DMS153 treated with DMSO at 0.1 percent for 48 hours (cell line): ENCODE measurements at regions not wholly inside any gene's neighbourhood (a gene's known extent, or its start where the extent isn't known, plus 50 kb on each side); places are given as distances from the start of the nearest gene placed in this dataset.

ENCODE experiments used
- DNase-seq: peaks from one replicate; lab custom pipeline; 2025; ENCODE audit not compliant: unreplicated experiment; lab: John Stamatoyannopoulos, UW

DNA sequence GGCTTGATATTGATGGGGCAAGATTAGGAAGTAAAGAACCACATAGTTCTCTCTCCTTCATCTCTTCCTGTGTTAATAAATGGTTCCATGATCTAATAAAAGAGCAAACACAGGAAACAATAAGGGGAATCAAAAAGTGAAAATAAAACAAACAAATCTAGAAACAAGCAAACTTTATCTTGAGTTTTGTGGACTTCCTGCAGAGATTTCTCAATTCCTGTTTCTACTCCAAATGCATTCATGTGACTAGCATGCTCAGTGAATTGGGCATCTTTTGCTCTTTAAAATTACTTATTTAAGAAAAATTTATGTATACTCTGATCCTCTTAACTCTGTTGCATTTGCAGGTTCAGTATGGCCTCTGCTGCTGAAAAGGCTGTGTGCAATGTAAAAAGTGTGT lies 682.0 kb downstream of the KCTD8 start:
- DNase-seq: no peak

GRCh38 chr4:43776371-43776770 lies 672.2 kb downstream of the KCTD8 start:
- DNase-seq: no peak

GRCh38 chr4:43778187-43778915 lies 670.3 kb downstream of the KCTD8 start:
- DNase-seq: no peak

DNA sequence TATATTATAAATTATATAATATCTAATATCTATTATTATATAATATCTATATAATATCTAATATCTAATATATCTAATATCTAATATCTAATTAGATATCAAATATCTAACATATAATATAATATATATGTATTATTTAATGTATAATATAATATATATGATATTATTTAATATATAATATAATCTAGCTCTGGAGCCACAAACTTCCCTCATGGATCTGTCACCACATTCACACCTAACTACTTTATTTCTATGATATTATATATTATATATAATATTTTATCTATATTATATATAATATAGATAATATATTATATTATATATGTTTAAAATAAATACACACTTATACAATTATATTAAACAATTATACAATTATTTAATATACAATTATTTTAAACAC lies 667.5 kb downstream of the KCTD8 start:
- no peak for DNase-seq

- DNase-seq: no peak
Observed at GRCh38 chr4:43782391-43782790, 666.2 kb downstream of the KCTD8 start.

DNA sequence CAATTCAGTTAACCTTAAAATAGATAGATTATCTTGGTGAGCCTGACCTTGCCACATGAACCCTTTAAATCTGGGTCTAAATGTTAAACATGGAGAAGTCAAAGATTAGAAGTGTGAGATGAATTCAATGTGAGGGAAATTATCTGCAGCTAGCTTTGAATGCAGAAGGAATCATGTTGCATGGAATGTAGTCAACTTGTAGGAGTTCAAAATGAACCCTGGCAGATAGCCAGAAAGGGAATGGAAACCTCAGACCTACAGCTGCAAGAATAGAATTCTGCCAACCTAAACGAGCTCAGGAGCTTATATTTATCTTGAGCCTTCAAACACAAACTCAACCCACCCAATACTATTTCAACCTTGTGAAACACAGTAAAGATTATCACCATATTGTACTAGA lies 632.5 kb downstream of the KCTD8 start:
- no peak for DNase-seq

GRCh38 chr4:43822621-43823020 lies 626.0 kb downstream of the KCTD8 start:
- no peak for DNase-seq

DNA sequence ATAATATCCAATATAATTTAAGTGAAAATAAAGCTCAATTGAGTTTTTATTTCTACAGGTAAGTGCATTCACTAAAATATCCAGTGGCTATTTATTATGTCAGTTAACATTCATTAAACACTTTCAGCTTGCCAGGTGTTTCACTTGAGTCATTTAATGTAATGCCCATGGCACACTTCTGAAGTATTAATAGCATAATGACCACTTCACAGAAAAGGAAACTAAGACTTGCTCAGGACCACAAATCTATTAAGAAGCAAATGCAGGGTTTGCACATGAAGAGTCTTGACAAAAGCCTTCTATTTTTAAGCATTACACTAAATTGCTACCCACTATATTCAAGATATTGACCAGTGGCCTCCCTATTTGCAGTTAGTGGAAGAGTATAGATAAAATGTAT lies 612.7 kb downstream of the KCTD8 start:
- no peak for DNase-seq

DNA sequence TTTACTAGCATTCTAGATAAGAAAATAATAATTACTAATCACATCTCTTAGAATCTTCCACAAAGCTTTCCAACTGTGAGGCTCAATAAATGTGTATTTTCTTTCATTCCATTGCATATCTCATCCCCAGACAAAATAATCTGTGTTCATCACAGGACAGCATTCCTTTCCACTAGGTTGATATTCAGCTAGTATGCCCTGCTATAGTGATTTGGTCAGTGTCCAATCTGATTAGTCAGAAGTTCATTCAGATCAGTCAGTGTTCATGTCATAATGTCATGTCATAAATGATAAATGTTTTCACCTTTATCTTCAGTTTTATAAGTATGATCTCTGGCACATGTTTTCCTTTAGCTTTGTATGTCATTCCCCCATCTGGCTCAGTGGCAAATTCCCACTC lies 611.4 kb downstream of the KCTD8 start:
- DNase-seq: no peak

GRCh38 chr4:43837604-43838003 lies 611.0 kb downstream of the KCTD8 start:
- DNase-seq: no peak

DNA sequence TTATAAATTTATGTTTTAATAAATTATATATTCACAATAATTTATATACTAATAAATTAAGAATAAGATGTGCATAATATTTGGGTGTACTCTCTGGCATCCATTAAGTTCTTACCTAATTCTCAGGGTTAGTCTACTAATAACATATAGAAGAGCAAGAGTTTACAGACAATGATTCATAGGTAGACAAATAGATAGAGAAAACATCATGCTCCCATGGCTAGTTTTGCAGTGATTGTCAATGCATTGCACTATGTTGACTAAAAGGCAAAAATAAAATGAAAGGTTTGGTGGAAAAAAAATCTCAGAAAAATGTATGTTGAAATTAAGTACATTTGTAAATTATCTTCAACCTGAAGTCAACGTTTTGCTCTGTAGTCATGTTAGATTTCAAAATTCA lies 606.0 kb downstream of the KCTD8 start:
- DNase-seq: no peak

GRCh38 chr4:43843501-43843900 lies 605.1 kb downstream of the KCTD8 start:
- DNase-seq: no peak

- no peak for DNase-seq
Observed at GRCh38 chr4:43846111-43846587, 602.5 kb downstream of the KCTD8 start.

DNA sequence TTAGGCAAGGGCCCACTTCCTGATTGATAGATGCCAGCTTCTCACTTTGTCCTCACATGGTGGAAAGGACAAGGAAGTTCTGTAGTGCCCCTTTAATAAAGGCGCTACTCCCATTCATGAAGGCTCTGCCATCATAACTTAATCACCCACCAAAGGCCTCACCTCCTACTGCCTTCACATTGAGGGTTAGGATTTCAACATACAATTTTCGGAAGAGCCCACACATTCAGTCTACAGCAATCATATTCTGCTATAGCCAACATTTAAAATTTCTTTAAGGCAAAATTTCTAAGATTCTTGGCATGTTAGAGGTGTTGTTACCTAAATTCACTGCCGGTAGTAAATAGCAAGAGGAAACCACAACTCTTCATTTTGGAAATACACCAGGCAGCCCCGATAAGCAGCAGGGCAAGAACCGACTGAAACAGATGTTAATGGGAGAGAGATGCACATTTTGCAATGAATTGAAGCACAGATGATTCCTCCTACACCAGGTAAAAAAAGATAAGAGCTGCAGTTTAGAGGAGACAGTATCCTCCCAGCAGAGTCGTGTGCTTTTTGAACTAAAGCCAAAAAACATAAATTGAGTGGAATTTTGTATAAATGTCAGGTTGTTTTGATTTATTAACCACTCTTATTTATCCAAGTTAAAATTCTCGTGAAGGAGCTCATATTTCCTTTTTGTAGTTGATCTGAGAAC lies 594.9 kb downstream of the KCTD8 start:
- DNase-seq: no peak

GRCh38 chr4:43855283-43855682 lies 593.3 kb downstream of the KCTD8 start:
- no peak for DNase-seq

- no peak for DNase-seq
Observed at GRCh38 chr4:43864616-43865146, 583.9 kb downstream of the KCTD8 start.

- DNase-seq: no peak
Observed at GRCh38 chr4:43867908-43868307, 580.7 kb downstream of the KCTD8 start.

- no peak for DNase-seq
Observed at GRCh38 chr4:43875655-43876054, 573.0 kb downstream of the KCTD8 start.

- DNase-seq: no peak
Observed at GRCh38 chr4:43882470-43882869, 566.1 kb downstream of the KCTD8 start.

GRCh38 chr4:43886196-43886595 lies 562.4 kb downstream of the KCTD8 start:
- no peak for DNase-seq

- DNase-seq: no peak
Observed at GRCh38 chr4:43898836-43899235, 549.8 kb downstream of the KCTD8 start.

- no peak for DNase-seq
Observed at GRCh38 chr4:43903456-43903855, 545.2 kb downstream of the KCTD8 start.
